ENCODE measurements at regions not wholly inside any gene's neighbourhood (a gene's known extent, or its start where the extent isn't known, plus 50 kb on each side); places are given as distances from the start of the nearest gene placed in this dataset.

DNA sequence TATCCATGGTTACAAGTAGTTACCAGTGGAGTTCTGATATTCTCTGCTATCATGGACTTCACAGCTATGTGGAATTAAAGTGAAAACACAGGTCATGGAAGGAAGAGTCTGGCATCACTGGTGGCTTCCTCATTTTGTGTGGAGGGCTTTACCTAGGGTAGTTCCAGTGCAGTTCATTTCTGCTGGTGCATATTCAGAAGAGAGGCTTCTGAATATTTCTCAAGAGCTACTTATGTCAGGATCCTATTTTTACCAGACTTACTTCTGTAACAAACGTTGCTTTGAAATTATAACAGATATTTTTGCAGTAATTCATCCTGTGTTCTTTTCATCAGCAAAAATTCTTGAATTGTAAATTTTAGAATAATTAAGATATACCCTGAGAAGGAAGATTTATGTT is 236.5 kb upstream of the NPSR1 start:
- H3K79me2 ChIP-seq (ENCODE audit: control insufficient read depth in 1 of 2, insufficient read depth in 2 of 2, low read length in 2 of 2) = no peaks in the 10 kb centered on the region
- H3K4ac ChIP-seq (replicated peaks; ENCODE audit: insufficient read length, low read depth, low read length) = no peak overlapping the region
- H2BK5ac ChIP-seq (ENCODE audit: low read depth, low read length) = no peak overlapping the region
- no peaks in the 10 kb centered on the region for H4K20me1 ChIP-seq (replicated peaks in 1 of 2; ENCODE audit: control insufficient read depth in 1 of 2, insufficient read depth in 2 of 2, low read length in 2 of 2)
- no peak overlapping the region for H3K4me3 ChIP-seq (ENCODE audit: extremely low read depth in 1 of 4, insufficient read depth in 2 of 4, low read depth in 3 of 4, low read length in 4 of 4)
- no peaks in the 10 kb centered on the region for H3K9me3 ChIP-seq (ENCODE audit: insufficient read depth in 2 of 2, low read depth in 1 of 2, low read length in 1 of 2)
- no peak overlapping the region for H4K5ac ChIP-seq (ENCODE audit: insufficient read length, low read depth, low read length)
- no peak overlapping the region for H3K18ac ChIP-seq (ENCODE audit: extremely low read depth, low read length)
- no peak overlapping the region for H2AK5ac ChIP-seq (ENCODE audit: low read depth, low read length)
- no peak overlapping the region for H3K9ac ChIP-seq (replicated peaks in 1 of 4; ENCODE audit: extremely low read depth in 1 of 4, low read depth in 3 of 4, low read length in 3 of 4)
- H4K8ac ChIP-seq (ENCODE audit: extremely low read depth, insufficient read depth, low read length) = no peak overlapping the region
- H3K23ac ChIP-seq (ENCODE audit: insufficient read length) = no peak overlapping the region
- H4K91ac ChIP-seq (replicated peaks; ENCODE audit: insufficient read length, low read length) = no peak overlapping the region
- no peak overlapping the region for H3K4me2 ChIP-seq (ENCODE audit: insufficient read depth in 1 of 2, low read depth in 2 of 2, low read length in 2 of 2)
- DNase-seq (ENCODE audit: low read depth in 1 of 2, low spot score in 2 of 2) = no peak
- H2BK12ac ChIP-seq (ENCODE audit: low read depth, low read length) = no peak overlapping the region
- no peaks in the 10 kb centered on the region for H3K27me3 ChIP-seq (replicated peaks in 1 of 4; ENCODE audit: control insufficient read depth in 3 of 4, extremely low read depth in 1 of 4, insufficient read depth in 3 of 4, low read length in 3 of 4)
- no peaks in the 10 kb centered on the region for H3K36me3 ChIP-seq (ENCODE audit: control insufficient read depth in 2 of 4, insufficient read depth in 4 of 4, low read length in 3 of 4)
- no peak overlapping the region for H2BK15ac ChIP-seq (ENCODE audit: low read length)
- ChIA-PET POLR2A (ENCODE audit: partially characterized antibody) (no interaction called here), CTCF (ENCODE audit: partially characterized antibody) (interaction anchor here (1.1 to 1.3 kb wide), 2 partner anchors 255 to 286 kb away, joined by 3 read pairs; no protein-coding TSS in a partner anchor)
- 92% methylated on average over 1 of the region's 1 CpG; no CpG with 5 or more reads in 1 of the 2 experiments for WGBS, 2 experiments (ENCODE audit: extremely low coverage in 1 of 2, insufficient coverage in 1 of 2, insufficient read length in 1 of 2, insufficient replicate concordance in 2 of 2, low coverage in 1 of 2, low lambda C conversion rate in 2 of 2, missing lambda C conversion rate in 1 of 2)
- H3K23me2 ChIP-seq (ENCODE audit: low read depth, low read length) = no peaks in the 10 kb centered on the region
- H2AFZ ChIP-seq (ENCODE audit: low read length) = no peak overlapping the region
- no peak overlapping the region for H3K14ac ChIP-seq (ENCODE audit: insufficient read length)
- H2BK20ac ChIP-seq (ENCODE audit: low read length) = no peak overlapping the region
- H3K56ac ChIP-seq (replicated peaks; ENCODE audit: insufficient read length, low read depth, low read length) = no peak overlapping the region
- H2BK120ac ChIP-seq (replicated peaks; ENCODE audit: low read depth, low read length) = no peak overlapping the region
- H3K4me1 ChIP-seq (replicated peaks in 1 of 4; ENCODE audit: control insufficient read depth in 3 of 4, insufficient read depth in 4 of 4, low read length in 3 of 4) = no peaks in the 10 kb centered on the region; a peak in 1 of 7 replicates
- no peak for FAIRE-seq
- H3K27ac ChIP-seq (ENCODE audit: low read depth, low read length) = no peak overlapping the region
- H3K79me1 ChIP-seq (ENCODE audit: low read depth, low read length) = no peaks in the 10 kb centered on the region
- TF ChIP-seq POLR2A (IDR thresholded peaks at IDR 0.05; ENCODE audit: control extremely low read depth in 1 of 2, low read depth in 2 of 2, low read length in 2 of 2) = no peak
- TF ChIP-seq ATF2 (IDR thresholded peaks at IDR 0.05; ENCODE audit: low read length) = no peak
- no peak for TF ChIP-seq SRF (IDR thresholded peaks at IDR 0.05; ENCODE audit: low read depth, low read length)
- no peak for TF ChIP-seq TCF12 (IDR thresholded peaks at IDR 0.05; ENCODE audit: low read depth, low read length)
- no peak for TF ChIP-seq RXRA (IDR thresholded peaks at IDR 0.05; ENCODE audit: insufficient read depth, low read depth, low read length)
- no peak for TF ChIP-seq EZH2 (IDR thresholded peaks at IDR 0.05; ENCODE audit: low read depth, low read length, severe bottlenecking)
- TF ChIP-seq E2F6 (IDR thresholded peaks at IDR 0.05) = no peak
- no peak for TF ChIP-seq JUND (IDR thresholded peaks at IDR 0.05; ENCODE audit: low read length)
- no peak for TF ChIP-seq SP1 (IDR thresholded peaks at IDR 0.05; ENCODE audit: low read depth, low read length)
- no peak for TF ChIP-seq GABPA (IDR thresholded peaks at IDR 0.05; ENCODE audit: borderline replicate concordance, insufficient read depth, low read length)
- no peak for TF ChIP-seq ATF3 (IDR thresholded peaks at IDR 0.05; ENCODE audit: insufficient read depth, low read depth, low read length)
- TF ChIP-seq ASH2L (IDR thresholded peaks at IDR 0.05; ENCODE audit: low read length) = no peak
- TF ChIP-seq GTF2F1 (IDR thresholded peaks at IDR 0.05; ENCODE audit: borderline replicate concordance, low read depth, low read length) = no peak

Measured in H1 (cell line).